BE2C (cell line): ENCODE measurements at regions not wholly inside any gene's neighbourhood (a gene's known extent, or its start where the extent isn't known, plus 50 kb on each side); places are given as distances from the start of the nearest gene placed in this dataset.

Experiments
- DNase-seq: peaks from one replicate; pipeline ENCODE4 v3.0.0-alpha.2; 2020
- H3K27me3 ChIP-seq: fragments of 250-450 bp; sonication (Bioruptor Pico); 2 replicates; pipeline ENCODE4 v1.5.1; 2020; ENCODE audit warnings: mild to moderate bottlenecking
- H3K36me3 ChIP-seq: fragments of 250-450 bp; sonication (Bioruptor Pico); 2 replicates; pipeline ENCODE4 v1.5.1; 2020; ENCODE audit warnings: mild to moderate bottlenecking
- H3K4me1 ChIP-seq: fragments of 250-450 bp; sonication (Bioruptor Pico); 2 replicates; pipeline ENCODE4 v1.5.1; 2020
- H3K4me3 ChIP-seq: 2 replicates; pipeline ENCODE4 v1.5.1; 2011; ENCODE audit warnings: low read depth, low read length
- H3K9me3 ChIP-seq: fragments of 250-450 bp; sonication (Bioruptor Pico); 2 replicates; pipeline ENCODE4 v1.5.1; 2020
- TF ChIP-seq, protein P1 (sequence below): IDR thresholded peaks from 2 replicates; pipeline ENCODE4 v1.5.1; 2012; ENCODE audit warnings: mild to moderate bottlenecking, low read depth, low read length

DNA sequence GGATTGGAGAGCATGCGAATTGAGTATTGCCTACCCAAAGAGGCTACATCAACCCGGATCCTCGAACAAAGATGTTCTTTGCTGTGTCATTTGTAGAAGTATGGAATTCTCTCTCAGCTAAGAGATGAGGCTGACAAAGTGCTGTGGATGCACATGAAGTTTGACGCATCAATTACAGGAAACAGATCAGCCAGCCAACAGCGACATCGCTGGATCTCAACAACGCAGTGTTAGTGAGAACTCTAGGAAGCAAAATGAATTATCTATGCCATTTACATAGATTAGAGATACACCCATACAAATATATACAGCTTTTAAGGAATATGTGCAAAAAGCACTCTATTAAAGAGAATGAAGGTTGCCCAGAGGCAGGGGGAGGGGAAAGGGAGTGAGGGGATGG, 160.6 kb upstream of the RGMA start:
- Histone ChIP-seq H3K4me1 (no peaks in the 10 kb centered on the region), H3K9me3 (no peaks in the 10 kb centered on the region), H3K27me3 (no peaks in the 10 kb centered on the region), H3K36me3 (no peaks in the 10 kb centered on the region), H3K4me3 (no peak overlapping the region)
- TF ChIP-seq, protein P1, sequence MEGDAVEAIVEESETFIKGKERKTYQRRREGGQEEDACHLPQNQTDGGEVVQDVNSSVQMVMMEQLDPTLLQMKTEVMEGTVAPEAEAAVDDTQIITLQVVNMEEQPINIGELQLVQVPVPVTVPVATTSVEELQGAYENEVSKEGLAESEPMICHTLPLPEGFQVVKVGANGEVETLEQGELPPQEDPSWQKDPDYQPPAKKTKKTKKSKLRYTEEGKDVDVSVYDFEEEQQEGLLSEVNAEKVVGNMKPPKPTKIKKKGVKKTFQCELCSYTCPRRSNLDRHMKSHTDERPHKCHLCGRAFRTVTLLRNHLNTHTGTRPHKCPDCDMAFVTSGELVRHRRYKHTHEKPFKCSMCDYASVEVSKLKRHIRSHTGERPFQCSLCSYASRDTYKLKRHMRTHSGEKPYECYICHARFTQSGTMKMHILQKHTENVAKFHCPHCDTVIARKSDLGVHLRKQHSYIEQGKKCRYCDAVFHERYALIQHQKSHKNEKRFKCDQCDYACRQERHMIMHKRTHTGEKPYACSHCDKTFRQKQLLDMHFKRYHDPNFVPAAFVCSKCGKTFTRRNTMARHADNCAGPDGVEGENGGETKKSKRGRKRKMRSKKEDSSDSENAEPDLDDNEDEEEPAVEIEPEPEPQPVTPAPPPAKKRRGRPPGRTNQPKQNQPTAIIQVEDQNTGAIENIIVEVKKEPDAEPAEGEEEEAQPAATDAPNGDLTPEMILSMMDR: no peak
- no peak for DNase-seq

GRCh38 chr15:93247466-93248121, 158.6 kb upstream of the RGMA start:
- H3K9me3 ChIP-seq: no peaks in the 10 kb centered on the region
- H3K36me3 ChIP-seq: no peaks in the 10 kb centered on the region
- no peaks in the 10 kb centered on the region for H3K27me3 ChIP-seq
- H3K4me3 ChIP-seq: no peak overlapping the region
- H3K4me1 ChIP-seq: no peaks in the 10 kb centered on the region
- TF ChIP-seq, protein P1: no peak
- DNase-seq: no peak

GRCh38 chr15:93246266-93247242, 157.5 kb upstream of the RGMA start:
- H3K4me3 ChIP-seq: no peak overlapping the region
- H3K27me3 ChIP-seq: no peaks in the 10 kb centered on the region
- H3K9me3 ChIP-seq: no peaks in the 10 kb centered on the region
- TF ChIP-seq, protein P1: no peak
- H3K4me1 ChIP-seq: no peaks in the 10 kb centered on the region
- no peak for DNase-seq
- no peaks in the 10 kb centered on the region for H3K36me3 ChIP-seq

DNA sequence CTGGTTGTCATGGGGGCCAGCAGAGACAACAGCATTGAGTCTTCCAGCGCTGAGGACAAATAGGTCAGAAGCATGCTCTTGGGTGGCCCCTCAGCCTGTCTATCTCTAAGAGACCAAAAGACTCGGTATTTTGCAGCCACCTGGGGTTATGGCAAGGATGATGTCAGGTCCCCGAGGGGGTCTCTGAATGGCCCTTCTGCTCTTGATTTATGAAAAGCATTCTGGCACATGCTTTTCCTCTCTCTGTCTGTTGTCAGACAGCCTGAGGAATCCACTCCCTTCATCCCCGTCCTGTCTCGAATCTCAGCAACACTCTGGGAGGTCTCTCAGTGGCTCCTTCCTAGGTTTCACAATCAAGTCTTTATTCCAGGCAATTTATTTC, 156.6 kb upstream of the RGMA start:
- Histone ChIP-seq H3K4me1 (no peaks in the 10 kb centered on the region), H3K9me3 (no peaks in the 10 kb centered on the region), H3K36me3 (no peaks in the 10 kb centered on the region), H3K27me3 (no peaks in the 10 kb centered on the region), H3K4me3 (no peak overlapping the region)
- DNase-seq: no peak
- TF ChIP-seq, protein P1: no peak

DNA sequence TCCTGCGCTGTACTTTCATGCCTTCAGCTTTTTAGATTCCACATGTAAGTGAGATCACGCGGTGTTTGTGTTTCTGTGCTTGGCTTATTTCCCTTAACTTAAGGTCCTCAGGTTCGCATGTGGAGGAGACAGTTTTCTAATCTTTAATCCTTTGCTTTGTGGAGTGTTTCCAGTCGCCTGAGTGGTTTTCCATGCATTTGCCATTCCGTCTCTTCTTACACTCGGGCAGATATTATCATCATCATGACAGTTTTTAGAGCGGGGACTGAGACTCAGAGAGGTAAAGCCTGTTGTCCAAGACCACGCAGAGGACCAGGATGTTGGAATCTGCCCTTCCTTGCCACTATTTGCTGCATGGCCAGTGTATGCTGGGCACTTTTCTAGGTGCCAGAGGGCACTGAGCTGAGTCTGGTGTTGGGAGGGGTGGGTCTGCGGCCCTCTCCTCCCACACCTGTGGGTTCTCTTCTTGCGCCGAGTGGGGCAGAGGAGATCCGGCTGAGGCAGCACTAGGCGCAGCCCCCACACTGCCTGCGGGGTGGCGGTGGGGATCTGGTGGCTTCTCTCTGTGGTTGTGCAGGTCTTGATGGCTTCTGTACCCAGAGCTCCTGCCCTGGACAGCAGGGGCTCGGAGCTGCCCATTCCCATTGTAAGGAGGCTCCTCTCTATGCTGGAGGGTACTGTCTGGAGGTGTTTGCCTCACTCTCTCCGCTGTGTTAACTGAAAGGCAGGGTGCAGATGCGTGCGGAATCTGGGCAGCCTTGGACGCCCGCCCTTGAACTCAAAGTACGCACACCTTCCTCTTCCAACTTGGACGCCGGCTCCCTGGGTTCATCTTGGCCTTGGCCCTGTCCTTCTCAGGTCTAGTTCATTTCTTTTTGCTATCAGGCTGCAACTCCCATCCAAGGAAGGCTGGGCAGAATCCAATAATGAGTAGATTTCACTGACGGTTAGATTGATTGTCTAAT, 156.0 kb upstream of the RGMA start:
- Histone ChIP-seq H3K27me3 (no peaks in the 10 kb centered on the region), H3K36me3 (no peaks in the 10 kb centered on the region), H3K4me3 (no peak overlapping the region), H3K9me3 (no peaks in the 10 kb centered on the region), H3K4me1 (no peaks in the 10 kb centered on the region)
- no peak for DNase-seq
- TF ChIP-seq, protein P1: no peak
